Stimulated activated CD4-positive, alpha-beta T cell treated with anti-CD3 and anti-CD28 coated beads, Interleukin-1b, Interleukin-23, amount 100 ng/mL, for 48 hours (primary cell): ENCODE measurements at regions not wholly inside any gene's neighbourhood (a gene's known extent, or its start where the extent isn't known, plus 50 kb on each side); places are given as distances from the start of the nearest gene placed in this dataset.
A peak's percentile ranks its signal among the peaks of the same experiment; 100 is the strongest.
"Not testable (repeated sequence)": the region's sequence is repeated elsewhere in the genome, so short reads cannot be mapped to it uniquely, and the experiment has no call there.

Source experiments
- DNase-seq: peaks from one replicate; pipeline ENCODE4 v3.0.0-alpha.2; 2020

DNA sequence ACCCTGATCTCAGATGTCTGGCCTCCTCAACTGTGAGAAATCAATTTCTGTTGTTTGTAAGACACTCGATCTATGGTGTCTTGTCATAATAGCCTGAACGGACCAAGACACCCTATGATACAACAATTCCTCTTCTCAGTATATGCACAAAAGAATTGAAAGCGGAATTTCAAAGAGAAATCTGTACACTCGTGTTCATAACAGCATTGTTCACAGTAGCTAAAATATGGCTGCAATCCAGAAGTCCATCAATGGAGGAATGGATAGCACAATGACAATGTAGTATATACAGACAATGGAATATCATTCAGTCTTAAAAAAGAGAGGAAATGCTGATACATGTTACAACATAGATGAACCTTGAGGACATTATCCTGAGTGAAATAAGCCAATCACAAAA is 354.6 kb downstream of the SFMBT2 start:
- DNase-seq, result no peak

DNA sequence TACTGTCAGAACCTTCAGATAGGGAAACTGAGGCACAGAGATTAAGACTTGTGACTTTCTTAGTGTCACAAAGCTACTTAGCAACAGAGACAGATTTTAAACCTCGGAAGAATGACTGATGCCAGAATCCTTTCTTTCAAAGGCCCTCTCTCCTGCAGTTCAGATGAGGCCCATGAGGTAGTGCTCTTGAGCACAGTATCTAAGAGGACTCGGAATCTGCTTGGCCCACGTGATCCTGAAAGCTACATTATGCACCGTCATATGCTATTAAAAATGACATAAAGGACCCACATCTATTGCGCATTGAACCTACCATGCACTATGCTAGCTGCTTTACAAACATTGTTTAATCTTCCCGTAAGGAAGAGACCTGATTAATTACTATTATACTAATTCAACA is 355.9 kb downstream of the SFMBT2 start:
- no peak for DNase-seq

DNA sequence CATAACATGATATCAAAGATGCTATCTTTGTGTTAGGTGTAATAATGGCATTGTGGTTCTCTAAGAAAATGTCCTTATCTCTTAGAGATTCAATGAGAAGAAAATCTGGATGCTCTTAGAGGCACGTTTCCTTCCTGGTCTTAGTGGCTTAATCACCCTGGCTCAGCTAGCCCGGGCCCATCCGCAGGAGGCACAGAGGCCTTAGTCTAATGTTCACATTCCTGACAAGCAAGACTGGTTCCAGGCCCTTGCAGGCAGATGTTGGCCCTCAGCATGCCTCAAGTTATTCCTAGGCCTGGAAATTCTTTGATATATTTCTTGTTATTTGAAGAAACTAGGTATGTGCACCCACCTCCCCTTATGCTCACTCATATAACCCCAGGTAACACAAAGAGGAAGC is 357.6 kb downstream of the SFMBT2 start:
- DNase-seq, result no peak

DNA sequence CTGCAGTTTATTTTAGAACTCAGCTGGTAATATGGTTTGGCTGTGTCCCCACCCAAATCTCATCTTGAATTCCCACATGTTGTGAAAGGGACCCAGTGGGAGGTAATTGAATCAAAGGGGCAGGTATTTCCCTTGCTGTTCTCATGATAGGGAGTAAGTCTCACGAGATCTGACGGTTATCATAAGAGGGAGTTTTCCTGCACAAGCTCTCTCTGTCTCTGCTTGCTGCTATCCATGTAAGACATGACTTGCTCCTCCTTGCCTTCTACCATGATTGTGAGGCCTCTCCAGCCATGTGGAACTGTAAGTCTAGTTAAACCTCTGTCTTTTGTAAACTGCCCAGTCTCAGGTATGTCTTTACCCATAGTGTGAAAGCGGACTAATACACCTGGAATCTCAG is 360.8 kb downstream of the SFMBT2 start:
- DNase-seq, result not testable (repeated sequence)

DNA sequence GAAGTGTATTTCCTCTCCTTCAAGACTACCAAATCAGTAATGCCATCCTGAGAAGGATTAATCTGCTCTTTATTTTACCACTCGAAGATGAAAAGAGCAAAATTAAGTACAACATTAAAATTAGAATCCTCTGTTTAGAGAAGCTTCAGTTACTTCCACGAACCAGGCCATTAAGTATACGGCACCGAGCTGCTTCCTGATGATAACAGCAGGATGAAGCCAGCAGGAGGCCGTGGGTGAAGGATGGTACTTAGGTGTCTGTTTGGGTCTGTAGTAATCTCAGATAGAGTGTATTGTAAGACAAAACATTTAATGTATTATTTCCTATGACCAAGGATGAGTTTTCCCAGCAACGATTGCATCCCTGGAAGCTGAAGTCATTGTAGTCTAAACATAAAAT is 362.8 kb downstream of the SFMBT2 start:
- no peak for DNase-seq

DNA sequence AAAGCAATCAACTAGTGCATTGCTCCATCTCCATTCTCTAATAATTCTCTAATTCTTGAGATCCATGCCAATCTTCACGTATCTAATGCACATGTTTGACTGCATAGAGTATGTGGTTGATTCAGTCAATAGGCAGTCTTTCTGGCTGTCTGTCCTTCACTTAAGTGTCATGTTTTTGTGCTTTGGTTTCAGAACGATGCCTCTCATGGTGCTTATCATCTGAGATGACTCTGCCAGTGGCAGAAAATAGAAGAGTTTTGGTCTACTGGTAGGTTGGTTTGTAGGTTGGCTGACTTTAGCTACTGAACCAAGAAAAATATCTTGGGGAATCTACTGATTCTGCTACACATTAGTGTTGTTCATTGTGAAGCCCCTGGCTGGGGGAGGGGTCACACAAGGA is 364.2 kb downstream of the SFMBT2 start:
- DNase-seq, result no peak

DNA sequence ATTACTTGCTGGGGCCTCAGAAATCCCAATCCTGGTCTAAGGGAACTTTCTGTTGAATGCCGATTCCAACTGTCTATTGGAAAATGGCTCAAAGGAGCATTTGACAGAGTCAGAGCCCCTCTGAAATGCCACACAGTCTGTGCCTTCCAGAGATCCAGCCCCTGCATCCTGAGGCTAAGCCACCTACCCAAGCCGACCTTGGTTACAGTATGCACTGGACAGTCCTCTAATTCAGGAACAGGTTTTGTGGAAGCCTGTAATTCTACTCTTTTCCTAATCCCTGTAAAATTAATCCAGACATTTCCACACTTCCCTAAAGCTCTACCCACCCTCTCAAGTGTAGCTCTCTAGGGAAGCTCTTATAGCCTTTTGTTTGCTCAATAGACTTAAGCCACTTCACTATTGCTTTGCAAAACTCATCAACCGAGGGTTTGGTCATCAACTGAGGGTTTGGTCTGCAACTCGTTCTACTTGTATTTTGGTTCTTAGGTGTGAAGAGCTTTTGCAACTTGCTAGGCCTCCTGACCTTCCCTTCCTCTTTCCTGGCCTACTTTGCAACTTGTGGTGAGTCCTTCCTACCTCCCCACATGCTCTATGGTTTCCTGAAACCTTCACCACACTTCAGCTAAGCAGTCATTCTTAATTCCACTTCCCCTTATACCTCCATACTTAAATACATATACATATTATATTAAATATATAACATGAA is 364.8 kb downstream of the SFMBT2 start:
- DNase-seq, result no peak

DNA sequence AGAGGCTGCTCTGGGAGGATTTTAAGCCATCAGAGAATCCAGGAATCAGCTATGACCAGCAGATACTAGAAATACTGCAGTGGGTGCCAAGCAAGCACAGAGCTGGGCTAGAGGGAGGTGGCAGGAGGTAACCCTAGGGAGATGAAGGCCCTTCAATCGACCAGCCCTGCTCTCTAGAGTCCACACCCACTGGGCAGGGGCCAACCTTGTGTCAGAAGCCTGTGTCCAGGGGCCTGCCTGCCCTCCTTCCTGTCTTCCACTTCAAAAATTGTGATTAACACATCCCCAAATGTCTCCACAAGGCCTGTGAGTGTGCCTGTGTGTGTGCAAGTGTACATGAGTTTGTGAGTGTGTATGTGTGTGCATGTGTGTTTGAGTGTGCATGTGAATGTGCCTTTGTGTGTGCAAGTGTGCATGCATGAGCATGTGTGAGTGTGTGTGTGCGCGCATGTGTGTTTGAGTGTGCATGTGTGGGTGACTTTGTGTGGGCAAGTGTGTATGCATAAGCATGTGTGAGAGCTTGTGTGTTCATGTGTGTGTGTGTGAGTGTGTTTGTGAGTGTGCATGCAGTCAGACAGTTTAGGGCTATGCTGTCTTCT is 367.7 kb downstream of the SFMBT2 start:
- DNase-seq, result no peak

DNA sequence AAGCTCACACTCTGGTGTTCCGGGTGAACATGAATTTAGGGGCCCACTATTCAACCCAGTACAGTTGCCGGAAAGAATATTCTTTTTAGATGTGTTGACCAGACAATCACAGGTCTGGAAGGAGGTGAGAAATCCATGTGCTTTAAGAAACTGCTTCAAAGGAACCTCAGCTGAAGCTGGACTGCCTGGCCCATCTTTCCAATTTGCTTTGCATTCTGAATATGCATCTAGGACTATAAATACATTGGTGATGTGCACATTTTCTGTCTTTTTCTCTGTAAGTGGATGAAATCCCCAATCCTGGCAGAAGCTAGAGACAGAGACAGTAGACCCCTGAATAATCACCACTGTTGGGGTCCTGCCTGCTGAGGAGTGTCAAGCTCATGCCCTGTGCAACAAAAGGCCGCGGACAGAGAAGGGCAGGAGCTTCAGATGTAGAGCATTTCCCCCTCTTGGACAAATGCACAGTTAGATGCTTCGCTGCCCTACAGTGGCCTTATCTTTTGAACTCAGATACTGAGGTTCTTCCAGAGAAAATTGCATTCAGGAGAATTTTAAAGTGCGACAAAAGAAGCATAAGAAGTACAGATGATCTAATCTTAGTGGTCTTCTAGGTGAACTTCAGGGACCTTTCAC is 368.3 kb downstream of the SFMBT2 start:
- DNase-seq, result no peak

DNA sequence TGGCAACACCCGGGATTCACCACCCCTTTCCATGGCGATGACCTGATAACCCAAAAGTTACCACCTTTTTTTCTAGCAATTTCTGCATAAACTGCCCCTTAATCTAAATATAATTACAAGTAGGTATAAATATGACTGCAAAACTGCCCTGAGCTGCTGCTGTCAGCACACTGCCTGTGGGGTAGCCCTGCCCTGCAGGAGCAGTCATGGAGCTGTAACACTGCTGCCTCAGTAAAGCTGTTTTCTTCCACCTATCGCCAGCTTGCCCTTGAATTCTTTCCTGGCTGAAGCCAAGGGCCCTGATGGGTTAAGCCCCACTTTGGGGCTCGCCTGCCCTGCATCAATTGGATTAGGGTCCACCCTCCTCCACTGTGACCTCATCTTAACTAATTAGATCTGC is 368.8 kb downstream of the SFMBT2 start:
- no peak for DNase-seq

DNA sequence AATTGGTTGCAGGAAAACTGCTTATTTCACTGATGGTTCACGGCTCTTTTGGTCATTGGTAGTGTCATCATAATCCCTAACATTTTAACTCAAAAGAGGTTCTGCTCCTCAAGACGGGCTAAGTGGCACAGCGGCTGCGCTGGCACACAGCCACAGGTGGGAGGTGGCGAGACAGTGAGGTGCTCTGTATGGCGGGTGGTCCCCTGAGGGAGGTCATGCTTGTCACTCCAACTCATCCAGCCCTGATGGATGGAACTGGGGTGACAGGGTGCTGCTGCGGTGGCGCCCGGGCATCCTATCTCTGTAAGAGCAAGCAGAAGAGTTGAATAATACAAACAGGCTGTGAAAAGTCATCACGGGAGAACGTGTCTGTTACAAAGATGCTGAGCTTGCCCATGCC is 370.2 kb downstream of the SFMBT2 start:
- DNase-seq, result no peak

DNA sequence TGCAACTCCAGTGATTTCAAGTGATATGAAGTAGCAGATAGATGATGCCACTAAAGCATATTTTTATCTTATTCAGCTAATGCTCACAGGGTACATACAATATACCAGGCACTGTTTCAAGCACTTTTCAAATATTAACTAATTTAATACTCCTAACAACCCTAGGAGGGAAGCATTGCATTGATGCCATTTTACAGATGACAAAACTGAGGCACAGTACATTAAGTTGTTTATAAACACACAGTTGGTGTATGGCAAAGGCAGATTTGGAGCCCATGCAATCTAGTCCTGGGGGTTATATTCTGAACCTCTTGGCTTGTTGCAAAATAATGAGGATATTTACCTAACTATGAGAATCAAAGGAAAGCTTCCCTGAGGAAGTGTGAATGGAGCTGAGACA is 371.0 kb downstream of the SFMBT2 start:
- DNase-seq, result no peak

DNA sequence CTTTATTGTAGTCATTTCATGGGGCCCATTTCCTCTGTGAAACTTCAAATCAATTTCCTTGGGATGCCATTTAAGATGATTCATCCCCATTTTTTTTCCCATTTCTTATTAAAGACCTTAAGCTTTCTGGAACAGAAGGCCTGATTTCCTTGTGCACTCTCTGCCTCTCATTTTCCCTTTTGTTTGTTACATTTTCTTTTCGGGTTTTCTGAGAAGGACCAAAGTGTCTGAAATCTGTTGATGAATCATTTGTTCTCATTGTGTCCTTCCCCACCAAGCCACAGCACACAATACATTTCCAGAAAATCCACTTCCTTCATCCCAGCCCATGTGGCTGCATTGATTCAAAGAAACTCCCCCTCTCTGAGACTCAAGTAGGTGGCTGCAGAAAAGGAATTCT is 372.4 kb downstream of the SFMBT2 start:
- DNase-seq, result no peak

DNA sequence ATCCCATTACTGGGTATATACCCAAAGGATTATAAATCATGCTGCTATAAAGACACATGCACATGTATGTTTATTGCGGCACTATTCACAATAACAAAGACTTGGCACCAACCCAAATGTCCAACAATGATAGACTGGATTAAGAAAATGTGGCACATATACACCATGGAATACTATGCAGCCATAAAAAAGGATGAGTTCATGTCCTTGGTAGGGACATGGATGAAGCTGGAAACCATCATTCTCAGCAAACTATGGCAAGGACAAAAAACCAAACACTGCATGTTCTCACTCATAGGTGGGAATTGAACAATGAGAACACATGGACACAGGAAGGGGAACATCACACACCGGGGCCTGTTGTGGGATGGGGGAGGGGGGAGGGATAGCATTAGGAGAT is 373.4 kb downstream of the SFMBT2 start:
- not testable (repeated sequence) for DNase-seq

DNA sequence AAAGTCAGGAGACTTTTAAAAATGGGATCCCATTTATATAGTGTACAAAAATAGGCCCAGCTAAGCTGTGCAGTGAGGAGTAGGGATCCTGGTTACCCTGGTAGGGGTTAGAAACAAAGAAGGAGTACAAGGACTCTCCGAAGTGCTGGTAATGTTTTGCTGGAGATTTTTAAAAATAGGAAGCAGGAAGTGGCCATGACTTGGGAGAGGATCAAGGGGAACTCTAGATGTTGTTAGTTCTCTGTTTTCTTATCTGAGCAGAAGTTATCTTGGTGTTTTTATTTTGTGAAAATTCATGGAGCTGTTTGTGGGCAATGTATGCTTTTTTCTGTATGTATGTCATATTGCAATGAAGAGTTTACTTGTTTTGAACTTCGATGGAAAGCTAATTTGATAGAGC is 373.9 kb downstream of the SFMBT2 start:
- DNase-seq, result no peak

DNA sequence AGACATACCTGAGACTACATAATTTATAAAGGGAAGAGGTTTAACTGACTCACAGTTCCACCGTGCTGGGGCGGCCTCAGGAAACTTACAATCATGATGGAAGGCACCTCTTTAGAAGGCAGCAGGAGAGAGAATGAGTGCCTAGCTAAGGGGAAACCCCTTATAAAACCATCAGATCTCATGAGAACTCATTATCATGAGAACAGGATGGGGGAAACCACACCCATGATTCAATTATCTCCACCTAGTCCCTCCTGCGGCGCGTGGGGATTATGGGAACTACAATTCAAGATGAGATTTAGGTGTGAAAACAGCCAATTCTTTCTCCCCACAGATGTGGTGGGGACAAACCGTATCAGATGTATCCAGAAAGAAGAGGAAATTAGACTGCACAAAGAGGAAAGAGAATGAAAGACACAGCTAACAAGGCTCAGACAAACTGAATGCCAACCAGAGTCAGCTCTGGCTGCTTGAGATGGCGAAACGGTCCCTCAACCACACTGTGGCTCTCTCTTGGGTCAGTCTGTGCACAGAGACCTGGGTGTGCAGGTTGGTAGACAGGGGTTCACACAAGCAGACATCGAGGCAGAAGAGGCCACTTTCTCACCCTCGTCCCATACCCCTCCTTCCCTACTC is 375.6 kb downstream of the SFMBT2 start:
- DNase-seq, result peak; percentile 57

DNA sequence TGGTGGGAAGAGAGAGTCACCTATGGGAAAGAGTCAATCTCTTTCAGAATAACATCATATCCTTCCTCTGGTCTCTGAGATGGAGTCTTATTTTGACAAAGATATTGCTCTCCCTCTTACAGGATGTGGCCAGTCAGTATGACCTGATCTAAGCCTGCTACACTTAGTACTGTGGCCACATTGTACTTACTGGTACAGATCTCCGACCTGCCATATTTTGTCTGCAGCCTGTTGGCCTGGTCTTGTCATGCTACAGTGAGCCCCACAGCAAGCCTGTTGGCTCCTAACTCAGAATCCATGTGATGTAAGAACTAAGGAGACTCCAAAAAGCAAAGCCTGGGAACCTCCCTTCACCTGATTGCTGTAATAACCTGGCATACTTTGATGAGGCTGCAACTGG is 377.8 kb downstream of the SFMBT2 start:
- no peak for DNase-seq

DNA sequence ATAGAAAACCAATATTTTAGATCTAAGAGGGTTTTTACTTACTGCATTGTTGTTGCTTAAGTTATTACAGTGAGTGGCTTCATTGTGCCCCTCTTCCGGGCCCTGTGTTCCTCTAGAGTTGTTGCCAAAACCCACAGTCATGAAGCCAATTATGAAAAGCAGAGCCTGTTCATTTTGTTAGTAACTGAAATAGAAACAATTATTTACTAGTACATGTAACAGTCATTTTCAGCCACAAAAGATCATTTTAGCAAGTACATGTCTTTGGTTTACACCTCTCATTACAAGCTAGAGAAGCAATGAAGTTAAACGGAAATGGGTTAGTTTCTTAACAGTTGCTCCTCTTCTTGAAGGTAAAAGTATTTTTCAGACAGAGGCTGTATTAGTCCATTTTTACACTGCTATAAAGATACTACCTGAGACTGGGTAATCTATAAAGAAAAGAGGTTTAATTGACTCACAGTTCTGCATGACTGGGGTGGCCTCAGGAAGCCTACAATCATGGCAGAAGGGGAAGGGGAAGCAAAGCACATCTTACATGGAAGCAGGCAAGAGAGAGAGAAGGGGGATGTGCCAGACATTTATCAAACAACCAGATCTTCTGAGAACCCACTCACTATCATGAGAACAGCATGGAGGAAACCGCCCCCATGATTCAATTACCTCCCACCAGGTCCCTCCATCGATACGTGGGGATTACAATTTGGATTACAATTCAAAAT is 380.5 kb downstream of the SFMBT2 start:
- no peak for DNase-seq

DNA sequence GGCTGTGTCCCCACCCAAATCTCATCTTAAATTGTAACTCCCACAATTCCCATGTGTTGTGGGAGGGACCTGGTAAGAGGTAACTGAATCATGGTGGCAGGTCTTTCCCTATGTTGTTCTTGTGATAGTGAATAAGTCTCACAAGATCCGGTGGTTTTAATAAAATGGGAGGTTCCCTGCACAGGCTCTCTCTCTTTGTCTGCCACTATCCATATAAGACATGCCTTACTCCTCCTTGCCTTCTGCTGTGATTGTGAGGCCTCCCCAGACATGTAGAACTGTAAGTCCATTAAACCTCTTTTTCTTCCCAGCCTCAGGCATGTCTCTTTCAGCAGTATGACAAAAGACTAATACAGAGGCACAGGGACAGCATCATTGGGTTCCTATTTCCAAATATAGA is 381.2 kb downstream of the SFMBT2 start:
- DNase-seq, result no peak

DNA sequence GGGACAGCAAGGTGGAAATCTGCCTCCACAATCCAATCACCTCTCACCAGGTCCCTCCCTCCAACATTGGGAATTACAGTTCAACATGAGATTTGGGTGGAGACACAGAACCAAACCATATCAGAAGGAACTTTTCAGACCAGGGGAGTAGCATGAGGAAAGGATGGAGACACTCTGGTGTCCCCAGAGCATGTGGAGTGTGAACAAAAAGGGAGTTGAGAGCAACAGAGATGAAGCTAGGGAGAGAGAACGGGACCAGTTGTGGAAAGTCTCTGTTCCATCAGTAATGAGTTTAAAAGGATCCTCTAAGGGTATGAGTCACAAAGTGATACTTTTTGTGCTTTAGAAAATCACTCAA is 382.0 kb downstream of the SFMBT2 start:
- no peak for DNase-seq

DNA sequence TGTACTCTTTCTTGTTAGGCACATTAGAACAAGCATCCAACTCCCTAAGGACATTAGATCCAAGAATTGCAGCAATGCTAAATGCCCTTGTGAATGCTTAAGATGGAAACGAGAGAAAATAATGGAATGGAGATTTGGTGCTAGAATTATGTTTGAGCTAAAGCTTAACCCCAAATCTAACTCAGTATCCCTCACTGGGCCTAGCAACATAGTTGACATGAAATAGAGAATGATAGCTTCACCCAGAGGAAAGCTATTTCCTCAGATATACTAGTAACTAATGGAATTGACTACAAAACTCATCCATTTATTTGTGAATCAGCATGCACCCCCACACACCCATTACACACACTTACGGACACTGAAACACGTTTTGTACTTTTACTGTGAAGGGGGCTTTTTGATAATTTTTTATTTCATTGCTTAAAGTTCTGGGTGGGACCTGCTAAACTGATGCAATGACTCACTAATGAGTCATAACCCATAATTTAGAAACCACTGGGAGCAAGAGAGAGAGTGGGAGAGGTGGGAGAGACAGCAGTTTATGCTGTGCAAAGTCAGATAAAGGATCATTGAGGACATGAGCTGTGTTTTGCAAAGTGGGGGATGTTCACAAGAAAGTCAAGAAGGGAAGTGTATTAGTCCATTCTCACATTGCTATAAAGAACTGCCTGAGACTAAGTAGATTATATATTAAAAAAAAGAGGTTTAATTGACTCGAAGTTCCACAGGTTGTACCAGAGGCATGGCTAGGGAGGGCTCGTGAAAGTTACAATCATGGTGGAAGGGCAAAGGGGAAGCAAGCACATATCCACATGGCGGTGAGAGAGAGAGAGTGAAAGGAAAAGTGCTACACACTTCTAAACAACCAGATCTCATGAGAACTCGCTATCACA is 382.7 kb downstream of the SFMBT2 start:
- no peak for DNase-seq

DNA sequence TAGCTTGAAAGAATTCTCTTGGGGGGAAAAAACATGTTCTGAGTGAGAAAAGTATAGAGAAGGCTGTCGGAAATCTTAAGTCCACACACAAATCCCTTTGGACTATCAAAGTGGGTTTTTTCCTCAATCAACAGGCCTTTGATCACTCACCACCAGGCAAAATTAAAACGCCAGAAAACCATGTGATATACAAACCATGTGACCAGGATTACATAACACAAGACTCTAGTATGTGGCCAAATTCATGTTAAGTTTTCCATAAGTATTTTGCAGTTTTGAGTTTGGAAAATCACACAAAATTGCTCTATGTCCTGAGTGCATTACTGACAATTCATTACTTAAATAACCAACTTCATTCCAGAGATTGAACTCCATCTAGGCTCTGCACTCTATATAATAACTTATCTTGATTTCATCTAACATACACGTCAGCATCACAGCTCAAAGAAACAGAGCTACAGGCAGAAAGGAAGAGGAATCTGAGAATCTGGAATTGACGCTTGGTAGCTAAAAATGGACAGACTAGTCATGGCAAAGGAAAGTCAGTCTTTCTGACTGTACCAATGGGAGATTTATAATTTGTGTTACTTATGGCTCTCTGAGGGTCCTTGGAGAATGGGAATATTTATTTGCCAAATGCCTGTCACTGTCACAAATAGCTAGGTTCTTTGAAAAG is 383.5 kb downstream of the SFMBT2 start:
- DNase-seq, result no peak
